ENCODE measurements at regions not wholly inside any gene's neighbourhood (a gene's known extent, or its start where the extent isn't known, plus 50 kb on each side); places are given as distances from the start of the nearest gene placed in this dataset.

DNA sequence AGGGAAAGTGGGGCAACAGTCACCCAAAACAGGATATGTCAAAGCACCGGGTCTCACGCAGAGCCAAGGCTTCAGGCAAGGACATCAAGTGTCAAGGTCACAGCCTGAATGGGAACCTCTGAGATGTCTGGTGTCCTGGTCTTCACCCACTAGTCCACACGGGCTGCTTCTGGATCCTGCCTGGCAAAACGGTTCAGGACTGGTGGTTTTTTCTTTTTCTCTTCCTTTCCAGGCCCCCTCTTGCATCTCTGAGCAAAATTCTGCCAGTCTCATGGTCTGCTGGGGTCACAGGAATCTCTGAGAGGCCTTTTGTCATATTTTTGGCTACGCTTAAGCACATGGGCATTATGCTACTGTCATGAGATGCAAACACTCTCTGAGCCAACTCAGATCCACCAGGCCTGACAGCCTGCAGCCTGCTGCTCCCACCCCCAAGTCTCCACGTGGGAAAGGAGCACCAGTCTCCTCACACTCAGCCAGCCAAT lies 518.2 kb upstream of the ZEB2 start:
- DNase-seq, result no peak

DNA sequence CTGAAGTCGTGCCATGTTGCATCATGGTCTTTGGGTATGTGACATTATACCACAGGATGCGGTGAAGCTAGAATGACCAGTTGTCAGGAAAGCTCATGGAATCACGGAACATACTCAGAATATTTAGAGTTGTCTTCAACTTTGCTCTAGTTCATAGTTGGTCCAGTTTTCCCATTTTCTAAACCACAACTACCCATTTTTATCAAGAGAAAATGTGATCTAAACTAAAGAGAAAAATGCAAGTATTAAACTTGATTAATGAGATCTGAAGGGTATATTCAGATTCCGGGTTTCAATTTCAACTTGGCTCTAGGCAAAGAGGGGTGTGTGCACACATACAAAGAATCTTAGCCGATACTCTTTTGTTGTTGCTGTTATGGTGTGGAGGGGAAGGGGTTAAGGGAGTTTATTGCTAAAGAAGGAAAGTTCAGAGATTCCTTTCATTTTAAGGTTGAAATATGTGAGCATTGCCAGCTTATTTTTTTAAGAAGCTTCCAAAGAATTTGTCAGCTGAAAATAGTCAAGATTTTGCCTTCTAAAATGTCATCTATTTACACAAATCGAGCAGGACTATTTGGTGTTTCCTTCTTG lies 516.6 kb upstream of the ZEB2 start:
- DNase-seq, result no peak

DNA sequence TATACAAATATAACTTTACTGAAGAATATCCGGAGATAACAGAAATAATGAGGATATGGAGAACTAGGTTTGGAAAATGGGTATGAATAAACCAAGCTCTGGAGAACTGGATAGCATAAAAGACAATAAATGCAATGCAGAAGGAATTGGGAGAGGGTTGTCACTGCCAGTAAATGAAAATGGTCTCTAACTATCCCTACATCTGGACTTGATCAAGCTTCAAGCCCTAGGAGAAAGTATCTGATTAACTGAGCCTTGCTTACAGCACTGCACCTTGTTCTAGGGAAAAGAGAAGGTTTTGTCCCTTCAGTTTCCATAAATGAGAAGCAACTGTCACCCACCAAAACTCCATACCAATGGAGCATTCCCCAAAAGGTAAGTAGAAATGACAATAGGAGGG lies 514.6 kb upstream of the ZEB2 start:
- DNase-seq, result no peak

DNA sequence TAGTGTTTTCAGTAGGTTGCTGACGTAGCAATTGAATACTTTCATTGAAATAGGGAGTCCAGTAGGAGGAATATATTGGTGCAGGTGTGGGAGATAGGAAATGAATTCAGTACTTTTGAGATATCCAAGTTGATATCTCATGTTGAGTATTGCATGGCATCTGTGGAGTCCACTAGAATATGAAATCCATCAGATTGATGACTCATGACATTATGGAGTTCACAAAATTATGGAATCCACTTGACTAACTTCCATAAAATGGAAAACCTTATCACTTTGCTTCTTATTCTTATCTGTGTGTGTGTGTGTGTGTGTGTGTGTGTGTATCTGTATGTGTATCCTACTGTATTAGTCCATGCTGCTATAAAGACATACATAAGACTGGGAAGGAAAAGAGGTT lies 513.5 kb upstream of the ZEB2 start:
- no peak for DNase-seq

DNA sequence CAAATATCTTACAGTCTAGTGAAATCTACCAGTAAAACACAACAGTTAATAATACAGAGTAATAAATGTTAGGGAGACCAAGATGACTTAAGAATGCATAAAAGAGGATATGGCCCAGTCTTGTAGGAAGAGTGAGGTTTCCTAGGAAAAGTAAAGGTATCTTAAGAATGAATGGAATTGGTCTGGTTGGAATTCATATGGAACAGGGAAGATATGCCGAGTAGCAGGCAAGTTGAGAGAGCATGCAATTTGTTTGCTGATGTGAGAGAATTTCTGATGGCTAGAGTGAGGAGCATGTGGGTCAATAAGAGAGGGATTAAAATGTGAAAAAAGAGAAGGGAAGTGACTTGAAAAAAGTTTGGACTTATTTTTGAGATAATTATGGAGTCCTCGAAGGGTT lies 512.9 kb upstream of the ZEB2 start:
- DNase-seq, result no peak

DNA sequence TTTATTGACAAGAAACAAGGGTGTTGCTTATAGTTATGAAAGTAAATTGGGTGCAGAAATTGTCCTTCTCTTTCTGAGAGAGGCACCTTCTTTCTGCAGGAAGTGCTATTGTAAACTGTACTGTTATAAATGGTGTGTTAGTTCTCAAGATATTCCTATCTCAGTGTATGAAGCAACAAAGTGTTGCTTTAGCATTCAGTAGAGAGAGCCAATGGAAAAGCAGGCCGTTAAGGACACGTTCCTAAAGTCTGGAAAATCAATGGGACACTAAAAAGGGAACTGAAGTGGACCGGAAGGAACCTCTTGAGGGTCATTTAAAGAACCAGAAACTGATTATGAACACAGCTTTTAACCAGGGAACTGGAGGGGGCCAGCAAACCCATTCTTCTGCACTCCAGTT lies 510.0 kb upstream of the ZEB2 start:
- DNase-seq, result no peak

DNA sequence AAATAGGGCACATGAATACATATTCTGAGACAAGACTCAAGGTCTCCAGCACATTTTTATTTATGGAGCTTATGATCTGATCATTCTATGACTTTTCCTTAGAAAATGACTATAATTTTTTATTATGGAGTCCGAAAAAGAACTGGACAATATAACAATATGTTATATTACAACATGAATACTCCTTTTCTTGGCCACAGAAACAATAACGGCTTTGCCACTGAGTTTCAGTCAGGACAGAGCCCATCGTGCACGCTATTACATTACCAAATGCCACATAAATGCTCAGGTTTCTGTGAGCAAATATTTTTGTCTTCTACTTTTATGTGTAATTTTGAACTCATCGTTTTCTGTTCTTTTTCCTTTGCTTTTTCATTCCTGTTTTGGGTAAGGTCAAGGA lies 509.2 kb upstream of the ZEB2 start:
- DNase-seq, result no peak

DNA sequence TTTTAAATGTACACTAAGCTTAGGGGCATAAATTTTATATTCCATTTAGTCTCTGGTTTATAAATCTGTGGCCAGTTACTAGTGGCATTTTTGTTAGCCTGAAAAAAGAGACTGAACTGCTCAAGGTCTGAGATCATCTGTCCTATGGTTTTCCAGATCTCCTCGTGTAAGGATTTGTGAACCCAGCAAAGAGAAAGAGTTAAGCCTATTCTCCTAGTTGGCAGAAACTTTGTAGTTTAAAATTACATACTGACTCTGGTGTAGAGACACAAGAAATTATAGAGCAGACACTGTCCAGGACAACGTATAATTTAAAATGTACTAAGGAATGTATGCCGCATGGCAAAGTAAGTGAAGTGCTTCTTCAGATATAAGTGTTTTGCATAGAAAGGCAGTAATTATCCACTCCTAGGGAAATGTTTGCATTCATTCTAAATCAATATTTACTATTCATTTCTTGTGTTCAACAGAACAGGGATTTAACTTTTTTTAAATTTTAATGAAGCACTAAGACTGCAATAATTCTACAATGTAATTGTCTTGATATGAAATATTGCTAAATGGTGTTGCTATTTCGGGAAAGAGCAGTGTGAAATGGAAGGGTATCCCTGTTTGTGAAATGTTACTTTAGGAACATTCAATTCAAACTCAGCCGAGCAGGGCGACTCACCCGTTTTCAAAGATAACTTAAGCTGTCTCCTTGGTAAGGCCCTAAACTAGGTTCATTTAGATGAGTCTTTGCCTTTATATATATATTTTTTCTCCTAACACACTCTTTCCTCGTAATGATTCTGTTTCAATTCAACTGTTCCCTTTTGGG lies 508.4 kb upstream of the ZEB2 start:
- DNase-seq, result no peak

DNA sequence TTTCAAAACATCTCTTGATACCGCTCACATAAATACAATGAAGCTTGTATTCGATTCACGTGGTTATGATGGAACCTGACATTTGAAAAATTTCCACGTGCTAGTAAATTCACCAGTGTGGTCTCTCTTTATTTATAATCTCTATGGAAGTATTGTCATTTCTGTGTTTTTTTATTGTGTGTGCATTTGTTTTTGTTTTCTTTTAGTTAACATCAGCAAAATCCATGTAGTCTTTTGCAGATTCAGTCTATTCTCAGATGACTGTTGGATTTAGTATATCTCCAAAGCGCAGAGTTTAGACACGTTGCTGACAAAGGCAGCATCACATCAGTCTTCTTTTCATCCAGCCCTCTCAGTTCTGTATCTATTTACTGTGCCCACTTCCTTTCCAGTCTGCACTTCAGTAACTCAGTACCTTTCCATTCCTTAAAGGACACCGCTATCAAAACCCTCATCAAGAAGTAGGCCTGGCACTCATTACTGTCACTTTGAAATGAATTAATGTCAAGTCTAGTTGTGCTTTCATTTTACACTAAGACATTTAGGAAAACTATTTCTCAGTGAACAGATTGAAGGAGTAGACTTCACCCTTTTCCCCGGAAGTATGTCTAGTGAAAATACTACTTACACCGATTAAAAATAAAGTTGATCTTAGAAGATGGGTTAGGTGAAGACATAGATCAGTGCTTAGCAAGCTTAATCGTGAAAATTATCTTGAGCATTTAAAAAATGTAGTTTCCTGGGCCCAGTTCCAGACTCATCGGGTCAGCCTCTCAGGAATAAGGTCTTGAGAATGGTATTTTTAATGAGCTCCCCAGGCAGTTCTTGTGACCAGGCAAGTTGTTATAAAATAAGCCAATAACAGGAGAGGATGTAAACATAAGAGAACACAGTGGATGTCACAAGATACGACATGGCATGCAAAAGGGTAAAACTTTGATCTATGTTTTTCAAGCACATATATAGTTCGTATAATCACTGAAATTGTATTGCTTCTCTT lies 506.8 kb upstream of the ZEB2 start:
- DNase-seq, result no peak

DNA sequence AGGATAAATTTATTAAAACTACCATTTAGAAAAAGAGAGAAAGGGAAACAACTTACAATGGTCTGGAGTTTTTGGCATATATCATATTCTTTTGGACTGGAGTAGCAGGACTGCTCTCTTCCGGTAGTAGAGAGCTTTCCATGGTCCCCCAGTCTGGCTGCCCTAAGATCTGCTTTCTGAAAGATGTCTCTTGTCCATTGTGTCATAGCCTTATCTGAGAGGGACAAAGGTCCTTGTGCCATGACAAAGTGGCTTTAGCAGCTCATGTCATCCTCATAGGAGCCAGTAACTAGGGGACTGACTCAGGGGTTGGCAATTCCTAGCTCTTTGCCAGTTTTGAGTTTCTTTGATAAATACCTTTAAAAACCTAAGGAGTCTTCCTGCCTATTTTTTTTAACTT lies 505.5 kb upstream of the ZEB2 start:
- no peak for DNase-seq

DNA sequence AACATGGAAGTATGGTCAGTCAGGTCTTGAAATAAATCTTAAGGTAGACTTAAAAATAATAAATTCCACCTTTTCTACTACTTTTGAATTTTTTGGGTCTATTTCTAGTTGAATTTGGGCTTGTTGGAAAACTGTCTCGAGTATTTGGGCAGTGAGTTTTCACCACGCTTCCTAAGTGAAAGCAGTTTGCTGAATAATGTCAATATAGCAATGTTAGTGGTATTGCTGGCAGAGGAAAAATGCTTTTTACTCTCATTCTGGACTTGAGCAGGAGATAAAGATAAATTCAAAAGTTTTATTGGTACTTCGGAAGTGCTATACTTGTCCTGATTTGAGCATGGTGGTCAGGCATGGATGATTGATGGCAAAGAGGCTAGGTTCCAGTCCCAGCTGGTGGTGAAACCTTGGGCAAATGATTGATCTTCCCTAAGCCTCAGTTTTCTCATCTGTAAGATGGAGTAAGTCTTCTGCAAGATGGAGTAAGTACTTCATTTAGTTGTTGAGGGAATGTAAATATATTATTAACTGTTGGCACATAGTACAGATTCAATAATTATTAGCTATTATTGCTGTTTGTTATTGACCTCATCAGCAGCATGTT lies 503.5 kb upstream of the ZEB2 start:
- DNase-seq, result no peak

DNA sequence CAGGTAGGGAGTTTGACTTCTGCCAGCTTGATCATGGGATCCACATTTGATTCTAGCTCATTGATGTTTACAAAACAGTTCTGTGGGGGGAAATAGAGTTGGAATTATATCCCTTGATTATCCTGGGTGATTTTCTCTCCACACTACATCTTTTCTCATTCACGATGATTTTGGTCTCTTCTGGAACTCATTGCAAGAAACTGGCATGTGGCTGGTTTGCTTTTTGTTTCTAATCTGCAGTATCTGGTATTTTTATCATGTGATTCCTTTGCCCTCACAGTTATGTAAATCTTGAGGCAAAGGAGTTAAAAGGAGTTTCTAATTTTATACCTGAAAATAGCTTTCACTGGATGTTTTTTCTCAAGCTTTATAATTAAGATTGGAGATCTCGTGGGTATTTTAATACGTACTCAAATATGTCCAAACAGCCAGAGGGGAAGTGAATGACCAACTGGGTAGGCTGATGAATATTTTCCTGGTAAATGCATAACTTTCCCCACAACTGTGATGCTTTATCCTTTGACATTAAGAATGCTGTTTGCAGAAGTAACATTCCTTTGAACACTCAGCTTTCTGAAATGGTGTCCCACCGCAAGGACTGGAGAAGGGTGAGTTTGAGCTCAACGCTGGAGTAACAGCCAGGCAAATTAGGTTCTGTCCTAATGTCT lies 502.9 kb upstream of the ZEB2 start:
- DNase-seq, result no peak

DNA sequence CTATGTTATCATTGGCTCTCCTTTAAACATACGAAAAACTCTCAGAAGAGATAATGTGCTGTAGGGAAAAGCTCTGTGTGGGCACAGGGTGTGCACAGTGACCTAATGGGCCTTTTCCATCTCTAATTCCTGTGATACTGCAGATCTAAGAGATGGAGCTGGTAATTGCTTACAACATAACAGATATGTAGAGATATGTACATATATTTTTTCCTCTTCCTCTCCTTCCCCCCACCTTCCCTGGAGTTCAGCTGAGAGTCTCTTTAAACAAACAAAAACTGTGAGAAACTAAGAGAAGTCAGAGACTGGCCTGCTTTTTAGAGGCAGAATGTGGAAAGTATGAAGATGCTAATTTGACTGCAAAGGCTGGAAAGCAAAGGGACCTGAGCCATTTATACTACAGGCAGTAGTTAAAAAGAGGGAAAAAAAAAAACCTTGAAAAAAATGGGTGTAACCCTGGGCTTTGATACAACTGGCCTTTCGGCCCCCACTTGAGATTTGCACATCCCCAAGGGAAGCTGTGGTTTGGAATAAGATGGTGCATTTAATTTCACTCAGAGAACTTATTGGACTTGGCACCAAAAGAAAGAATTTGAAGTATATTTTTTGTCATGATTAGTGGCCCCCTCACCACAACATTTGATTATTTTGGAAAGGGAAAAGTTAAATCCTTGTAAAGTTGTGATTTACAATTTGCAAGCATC lies 502.2 kb upstream of the ZEB2 start:
- DNase-seq, result no peak

DNA sequence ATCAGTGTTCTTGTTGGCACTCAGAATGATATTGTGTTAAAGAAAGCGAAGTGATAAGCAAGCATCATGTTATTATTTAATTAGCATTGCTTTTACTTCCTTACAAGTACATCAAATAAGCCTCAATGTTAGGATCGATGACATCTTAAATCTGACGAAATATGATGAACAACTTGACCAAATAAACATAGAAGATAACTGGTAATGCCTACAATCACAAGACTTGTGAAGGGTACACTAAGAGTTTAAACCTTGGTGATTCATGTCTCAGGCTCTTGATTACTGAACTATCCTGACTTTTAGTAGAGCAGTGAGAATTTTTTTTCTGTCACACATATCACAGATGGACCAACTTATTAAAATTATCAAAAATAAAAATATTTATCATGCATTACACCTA lies 500.8 kb upstream of the ZEB2 start:
- no peak for DNase-seq

DNA sequence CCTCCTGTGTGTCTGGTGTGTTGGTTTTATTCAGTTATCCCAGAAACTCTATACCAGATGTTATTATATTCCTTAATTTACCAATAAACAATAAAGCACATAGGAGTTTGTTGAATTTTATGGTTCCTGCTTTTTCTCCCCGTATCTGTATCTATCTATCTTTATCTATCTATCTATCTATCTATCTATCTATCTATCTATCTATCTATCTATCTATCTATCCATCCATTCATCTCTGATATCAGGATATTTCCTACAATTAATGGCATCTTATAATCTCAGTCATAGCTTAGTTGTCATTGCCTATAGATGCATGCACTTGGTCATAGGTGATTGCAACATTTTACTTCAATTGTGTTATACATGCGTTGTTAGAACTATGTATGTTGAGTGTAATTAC lies 500.2 kb upstream of the ZEB2 start:
- DNase-seq, result no peak

DNA sequence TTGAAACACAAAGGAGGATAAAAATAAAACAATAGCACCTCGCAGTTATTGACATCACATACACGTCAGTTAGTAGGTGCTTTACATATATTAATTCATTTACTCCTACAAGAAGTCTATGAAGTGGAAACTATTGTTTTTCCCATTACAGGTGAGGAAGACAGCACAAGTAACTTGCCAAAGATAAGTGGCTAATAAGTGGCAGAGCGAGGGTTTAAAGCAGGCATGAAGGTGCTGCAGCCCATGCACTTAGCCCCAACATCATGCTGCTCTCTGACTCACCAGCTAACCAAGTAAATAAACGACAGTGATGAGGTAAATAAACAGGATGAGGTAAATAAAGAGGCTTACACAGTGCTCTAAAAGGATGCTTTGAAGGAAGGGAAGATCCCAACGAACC lies 498.6 kb upstream of the ZEB2 start:
- no peak for DNase-seq

DNA sequence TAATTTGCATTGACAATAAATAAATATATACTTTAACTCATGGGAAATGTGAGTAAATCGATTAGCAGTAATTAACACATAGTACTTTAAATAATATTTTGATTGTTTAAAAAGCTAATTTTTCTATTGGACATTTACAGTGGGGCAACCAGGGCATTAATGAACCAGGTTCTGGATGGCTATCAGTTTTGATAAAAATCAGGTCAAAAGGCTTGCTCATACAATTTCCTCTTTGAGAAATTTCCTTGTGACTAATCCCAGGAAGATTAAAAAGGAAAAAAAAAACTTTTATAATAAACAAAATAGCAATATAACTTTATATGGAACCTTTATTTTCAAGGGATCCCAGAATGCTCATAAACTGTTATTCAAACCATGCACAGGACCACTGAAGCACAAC lies 497.2 kb upstream of the ZEB2 start:
- DNase-seq, result no peak

DNA sequence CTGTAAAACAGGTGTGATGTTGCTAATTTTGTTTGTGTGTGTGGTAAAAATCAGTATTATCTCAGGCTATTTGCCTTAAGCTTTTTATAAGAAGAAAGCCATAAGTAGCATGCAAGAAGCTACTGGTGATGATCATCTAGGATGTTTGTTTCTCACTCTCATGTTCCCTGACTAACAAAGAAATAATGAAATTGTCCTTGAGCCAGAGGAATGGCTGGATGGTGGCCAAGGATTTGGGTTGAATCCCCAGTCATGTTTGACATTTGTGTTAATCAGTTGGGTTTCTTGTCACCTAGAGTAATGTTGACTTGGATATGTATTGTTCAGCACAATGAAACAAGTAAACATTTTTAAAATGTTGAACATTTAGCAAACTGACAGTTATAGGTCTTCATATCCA lies 496.8 kb upstream of the ZEB2 start:
- DNase-seq, result no peak

DNA sequence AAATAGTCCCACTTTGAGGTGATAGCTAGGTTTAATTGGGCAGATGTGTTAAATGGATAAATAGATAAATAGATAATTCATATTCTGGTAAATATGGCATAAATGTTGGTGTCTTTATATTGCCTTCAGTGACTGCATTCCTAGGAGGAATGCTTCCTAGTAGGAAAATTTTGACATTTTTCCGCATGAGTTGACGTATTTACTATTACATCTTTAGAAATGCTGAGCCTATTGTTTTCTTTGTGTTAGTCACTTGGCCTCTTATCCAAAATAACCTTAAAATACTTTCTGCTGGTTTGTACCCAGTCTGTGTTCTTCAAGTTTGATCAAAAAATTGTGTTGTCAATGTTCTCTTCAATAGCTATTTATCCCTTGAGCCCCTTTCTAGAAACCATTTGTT lies 495.6 kb upstream of the ZEB2 start:
- no peak for DNase-seq

DNA sequence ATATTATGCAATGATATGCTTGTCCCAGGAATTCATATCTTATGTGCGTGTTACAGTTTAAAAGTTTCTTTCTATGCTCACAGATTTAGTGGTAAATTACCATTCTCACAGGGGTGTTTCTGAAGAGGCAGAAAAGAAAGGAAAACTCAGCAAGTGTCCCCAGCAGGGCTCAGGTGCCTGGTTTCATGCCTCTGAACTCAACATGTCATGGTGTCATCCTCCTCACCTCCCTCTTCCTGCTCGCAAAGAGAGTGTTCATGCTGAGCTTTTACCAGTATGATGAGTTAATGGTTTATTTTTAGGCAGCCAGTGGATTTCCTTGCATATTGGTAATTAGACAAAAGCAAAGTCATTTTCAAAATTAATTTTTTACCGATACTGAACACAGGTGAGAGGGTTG lies 492.9 kb upstream of the ZEB2 start:
- no peak for DNase-seq

DNA sequence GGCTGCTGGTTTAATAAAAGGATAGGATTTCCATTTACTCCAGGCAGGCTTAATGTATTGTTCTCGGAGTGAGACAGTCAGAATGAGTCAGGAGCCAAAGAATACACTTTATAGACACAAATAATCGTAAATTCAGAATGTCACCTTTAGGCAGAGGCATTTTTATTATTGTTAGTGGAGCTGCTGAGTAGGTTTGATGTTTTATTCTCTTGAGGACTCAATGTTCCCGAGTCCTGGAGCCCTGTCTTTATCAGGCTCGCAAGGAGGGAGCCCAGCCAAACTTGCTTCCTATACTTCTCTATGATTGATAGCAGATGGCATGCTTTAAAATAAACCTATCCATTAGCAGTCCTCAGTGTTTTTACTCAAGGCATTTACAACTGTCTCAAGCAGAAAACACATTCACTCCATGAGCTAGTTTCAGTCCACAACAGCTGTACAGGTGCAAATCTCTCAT lies 492.3 kb upstream of the ZEB2 start:
- no peak for DNase-seq

DNA sequence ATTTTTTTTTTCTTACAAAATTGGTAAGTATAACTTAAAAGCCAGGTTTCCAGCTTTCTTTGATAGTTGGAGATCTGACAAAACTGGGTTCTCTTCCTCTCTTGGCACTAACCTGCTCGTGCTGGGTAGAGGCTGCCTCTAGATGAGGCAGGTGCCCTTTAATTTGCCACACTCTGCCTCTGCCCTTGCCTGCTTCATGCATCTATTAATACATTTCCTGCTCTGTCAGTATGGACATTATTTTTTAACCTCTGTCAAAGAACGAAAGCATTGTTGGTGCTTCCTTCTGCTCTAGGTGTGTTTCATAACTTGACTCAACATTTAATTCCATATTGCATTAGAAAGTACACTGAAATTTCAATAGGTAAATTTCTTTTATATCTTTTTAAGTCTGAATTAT lies 490.7 kb upstream of the ZEB2 start:
- no peak for DNase-seq
